T47D (cell line): ENCODE measurements at regions not wholly inside any gene's neighbourhood (a gene's known extent, or its start where the extent isn't known, plus 50 kb on each side); places are given as distances from the start of the nearest gene placed in this dataset.

Experiments
- DNase-seq, 2 experiments: peaks; one replicate each; pipeline versions ENCODE4 v3.0.0 to v3.0.0-alpha.2; 2011 to 2012; ENCODE audit warnings: low read depth in 1 of 2, low spot score in 1 of 2
- JUND ChIP-seq: IDR thresholded peaks from 2 replicates; pipeline ENCODE4 v1.6.1; 2012; ENCODE audit warnings: low read depth
- in situ Hi-C: cut with HindIII; loops from 2 replicates; pipeline ENCODE4 v1.10.0; 2016; ENCODE audit warnings: low sequenced_read_pairs, low pct_unique_long_range_greater_than_20kb

DNA sequence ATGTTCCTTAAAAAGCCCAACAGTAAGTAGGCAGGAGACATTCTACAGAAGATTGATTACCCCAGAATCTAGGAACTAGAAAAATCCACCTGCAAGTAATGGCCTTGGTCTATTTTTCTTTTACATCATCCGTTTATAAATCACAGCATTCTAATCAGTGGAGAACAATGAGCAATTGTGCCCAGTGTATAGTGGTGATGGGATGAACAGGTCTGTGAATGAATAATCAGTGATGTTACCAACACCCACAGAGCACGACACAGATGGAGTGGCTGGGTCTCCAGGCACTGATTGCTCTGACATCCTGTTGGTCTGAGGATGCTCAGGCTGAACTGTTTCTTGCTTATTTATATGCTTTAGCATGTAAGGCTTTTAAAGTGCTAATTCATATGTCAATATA is 1251.2 kb upstream of the CDH8 start:
- no peak for TF ChIP-seq JUND
- no peak for DNase-seq
- in situ Hi-C loops: no loop called here

DNA sequence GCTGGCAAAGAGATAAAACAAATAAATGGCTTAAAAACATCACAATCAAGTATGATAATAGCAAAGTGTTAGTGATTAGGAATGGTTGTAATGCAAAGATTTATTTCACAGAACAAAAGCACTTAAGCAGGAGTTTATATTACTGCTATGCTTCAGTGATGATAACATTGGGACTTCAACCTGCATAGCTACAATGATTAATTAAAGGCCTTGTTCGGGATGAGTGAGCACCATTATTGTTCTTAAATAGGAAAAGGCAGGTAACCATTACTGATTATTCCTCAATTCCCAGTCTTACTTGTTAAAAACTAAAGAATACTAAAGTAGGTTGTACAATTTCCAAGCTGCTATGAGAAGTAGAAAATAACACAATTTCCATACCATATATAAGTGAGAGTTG is 1247.5 kb upstream of the CDH8 start:
- in situ Hi-C loops: no loop called here
- TF ChIP-seq JUND: no peak
- DNase-seq: no peak

DNA sequence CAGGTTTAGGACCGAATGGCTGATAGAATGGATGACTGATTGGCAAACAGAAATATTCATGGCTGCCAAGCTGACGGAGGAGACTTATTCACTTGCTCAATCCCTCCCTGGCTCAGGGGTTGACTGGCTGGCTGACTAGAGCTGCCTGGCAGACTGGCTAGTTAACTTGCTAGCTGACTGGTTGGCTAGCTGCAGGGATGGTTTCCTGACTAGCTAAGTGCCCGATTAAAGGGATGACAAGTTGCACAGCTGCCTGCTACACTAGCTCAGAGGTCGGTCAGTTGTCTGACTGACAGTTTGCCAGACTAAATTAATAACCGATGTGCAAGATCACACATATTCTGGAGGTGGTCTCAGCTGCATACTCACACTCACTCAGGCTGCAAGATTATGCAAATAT is 1208.4 kb upstream of the CDH8 start:
- TF ChIP-seq JUND: no peak
- in situ Hi-C loops: no loop called here
- no peak for DNase-seq

DNA sequence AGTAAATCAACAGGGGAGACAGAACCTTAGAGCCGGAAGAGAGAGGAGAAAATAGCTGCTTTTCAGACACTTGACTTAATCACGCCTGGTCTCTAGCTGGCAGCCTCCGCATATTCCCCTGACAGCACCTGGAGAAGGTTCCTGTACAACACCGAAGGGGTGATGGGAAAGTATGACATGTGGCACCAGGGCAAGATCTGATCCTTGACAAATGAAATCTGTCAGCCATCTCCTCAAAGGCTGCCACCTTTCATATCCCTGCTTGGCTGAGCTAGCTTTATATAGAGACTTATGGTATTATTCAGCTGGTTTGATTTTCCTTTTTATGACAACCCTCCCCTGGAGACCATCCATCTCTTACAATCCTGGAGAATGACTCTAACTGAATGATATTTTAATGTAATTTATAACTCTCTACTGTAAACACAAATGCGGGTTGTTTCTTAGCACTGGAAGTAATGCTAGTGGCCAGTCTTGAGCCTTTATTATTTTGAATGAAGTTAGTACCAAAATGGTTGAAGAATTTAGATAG is 1205.3 kb upstream of the CDH8 start:
- no peak for TF ChIP-seq JUND
- in situ Hi-C loops: no loop called here
- no peak for DNase-seq

DNA sequence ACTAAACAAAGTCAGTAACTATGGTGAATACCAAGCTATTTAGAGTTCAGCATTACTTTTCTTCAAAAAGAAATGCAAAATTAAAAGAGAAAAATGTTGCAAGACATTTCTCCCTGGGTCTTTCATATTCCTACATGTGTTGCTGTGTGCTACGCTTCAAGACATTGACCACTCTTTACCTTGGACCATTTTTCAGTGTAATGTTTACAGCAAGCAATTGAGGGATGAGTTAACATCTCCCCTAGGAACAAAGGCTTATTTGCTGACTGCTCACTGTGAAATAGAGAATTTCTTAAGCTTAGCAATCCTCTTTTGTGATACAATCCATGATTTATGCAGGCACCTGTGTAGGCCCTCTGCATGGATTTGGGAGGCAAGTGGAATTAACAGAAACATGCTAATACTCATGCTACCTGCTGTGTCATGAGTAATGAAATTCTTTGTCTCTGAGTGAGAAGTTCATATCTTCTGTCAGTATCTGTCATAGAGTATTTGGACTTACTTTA is 1202.9 kb upstream of the CDH8 start:
- DNase-seq: no peak
- TF ChIP-seq JUND: no peak
- in situ Hi-C loops: no loop called here

DNA sequence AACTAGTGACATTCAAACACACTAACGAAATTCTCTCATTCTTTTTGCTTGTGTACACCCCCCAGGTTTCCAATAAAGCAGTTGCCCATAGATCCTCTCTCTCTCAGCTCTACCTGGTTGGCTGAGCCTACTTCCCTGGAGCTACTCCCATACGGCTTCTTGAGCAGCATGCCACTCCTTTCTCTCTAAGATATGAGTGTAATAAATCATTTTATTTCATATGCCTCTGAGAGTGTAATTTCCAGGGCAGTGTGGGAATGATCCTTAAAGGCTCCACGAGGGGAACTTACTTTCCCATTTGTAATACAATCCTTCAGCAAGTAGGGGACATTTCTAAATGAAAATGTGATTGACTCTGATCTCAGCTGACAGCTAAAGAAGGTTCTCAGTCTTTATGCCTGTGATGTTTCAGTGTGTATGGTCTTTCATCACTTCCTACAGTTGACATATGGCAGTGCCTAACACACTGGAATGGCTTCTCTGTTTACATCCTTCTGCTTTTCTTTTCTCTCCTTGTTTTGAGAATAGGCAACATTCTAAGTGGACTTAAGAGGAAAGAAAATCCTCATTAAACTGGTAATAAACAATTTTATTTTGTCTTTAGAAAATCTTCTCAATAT is 1194.3 kb upstream of the CDH8 start:
- no peak for DNase-seq
- in situ Hi-C loops: no loop called here

DNA sequence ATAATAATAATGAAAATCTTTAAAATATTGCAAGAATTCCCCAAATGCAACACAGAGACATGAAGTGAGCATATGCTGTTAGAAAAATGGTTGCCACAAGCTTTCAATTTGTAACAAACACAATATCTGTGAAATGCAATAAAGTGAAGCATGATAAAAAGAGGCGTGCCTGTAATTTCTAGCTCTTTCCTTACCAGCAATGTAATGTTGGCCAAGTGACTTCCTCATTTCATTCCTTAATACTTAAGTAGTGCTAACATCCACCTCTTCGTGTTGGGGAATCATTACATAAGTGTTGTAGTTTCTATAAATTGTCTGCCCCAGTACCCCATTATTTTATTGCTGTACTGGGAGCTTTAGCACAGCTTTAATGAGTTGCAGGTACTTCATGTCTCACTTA is 1192.0 kb upstream of the CDH8 start:
- no peak for TF ChIP-seq JUND
- DNase-seq: no peak
- in situ Hi-C loops: no loop called here

More for the DNA sequence above, 1194.3 kb upstream of the CDH8 start:
- TF ChIP-seq JUND: no peak

DNA sequence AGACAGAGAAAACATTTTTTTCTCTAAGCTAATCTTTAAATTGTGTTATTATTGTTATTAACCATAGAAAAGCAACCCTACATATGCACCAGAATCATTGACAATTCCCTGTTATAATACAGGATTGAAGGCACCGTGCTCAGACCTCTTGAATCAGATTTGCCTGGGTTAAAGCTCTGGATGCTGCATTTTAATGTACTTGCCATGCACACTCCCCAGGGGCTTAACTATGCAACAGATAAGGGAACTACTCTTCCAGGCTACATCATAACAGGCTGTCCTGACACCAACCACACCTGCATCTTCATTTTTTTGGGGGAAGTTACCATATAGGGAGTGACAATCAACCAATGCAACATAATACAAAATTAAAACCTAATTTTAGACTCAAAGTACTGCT is 1187.6 kb upstream of the CDH8 start:
- no peak for DNase-seq
- TF ChIP-seq JUND: no peak
- in situ Hi-C loops: no loop called here

DNA sequence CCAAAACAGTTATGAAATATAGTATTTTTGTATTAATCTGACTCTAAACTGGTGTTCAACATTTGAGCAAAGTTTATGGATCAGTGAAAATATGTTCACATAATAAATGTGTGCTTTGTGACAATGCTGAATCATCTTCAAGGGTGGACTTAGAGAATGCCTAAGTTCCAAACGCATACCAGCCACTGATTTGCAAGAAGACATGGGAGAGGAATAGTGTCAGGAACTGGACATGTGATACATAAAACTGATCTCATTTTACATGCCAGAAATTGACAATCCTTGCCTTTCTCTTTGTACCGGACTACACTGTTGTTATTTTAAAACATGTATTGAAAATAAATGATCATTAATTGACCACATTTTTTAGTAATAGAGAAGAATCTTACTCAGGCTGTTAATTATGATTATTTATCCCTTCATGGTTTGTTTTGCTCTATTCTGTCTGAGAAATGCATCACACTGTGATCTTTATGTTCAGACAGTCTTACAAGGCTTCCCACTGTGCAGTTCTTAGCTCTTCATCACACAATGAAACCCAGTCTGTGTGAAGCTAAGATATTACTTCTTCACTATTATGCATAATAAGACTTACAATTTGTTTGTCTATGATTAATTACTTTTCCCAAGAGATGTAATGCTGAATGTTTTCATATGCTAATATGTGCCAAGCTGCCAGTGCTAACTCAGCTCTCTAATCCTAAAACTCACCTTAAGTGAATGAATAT is 1180.6 kb upstream of the CDH8 start:
- TF ChIP-seq JUND: no peak
- in situ Hi-C loops: no loop called here
- DNase-seq: no peak

DNA sequence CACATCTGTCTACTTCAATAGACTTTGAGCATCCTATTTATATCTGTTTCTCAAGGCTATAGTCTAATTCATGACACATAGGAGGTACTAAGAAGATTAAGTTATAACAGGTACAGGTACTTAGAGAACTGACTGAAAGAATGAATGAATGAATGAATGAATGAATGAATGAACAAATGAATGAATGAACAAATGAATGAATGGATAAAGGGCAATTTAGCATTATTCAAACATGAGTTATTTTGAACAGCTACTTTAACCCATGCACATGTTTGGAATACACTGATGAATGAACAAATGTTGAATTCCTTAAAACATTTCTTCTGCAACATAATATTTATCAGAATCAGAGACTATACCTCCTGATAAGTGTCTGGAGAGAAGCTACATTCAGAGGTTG is 1165.6 kb upstream of the CDH8 start:
- no peak for DNase-seq
- in situ Hi-C loops: no loop called here
- no peak for TF ChIP-seq JUND

DNA sequence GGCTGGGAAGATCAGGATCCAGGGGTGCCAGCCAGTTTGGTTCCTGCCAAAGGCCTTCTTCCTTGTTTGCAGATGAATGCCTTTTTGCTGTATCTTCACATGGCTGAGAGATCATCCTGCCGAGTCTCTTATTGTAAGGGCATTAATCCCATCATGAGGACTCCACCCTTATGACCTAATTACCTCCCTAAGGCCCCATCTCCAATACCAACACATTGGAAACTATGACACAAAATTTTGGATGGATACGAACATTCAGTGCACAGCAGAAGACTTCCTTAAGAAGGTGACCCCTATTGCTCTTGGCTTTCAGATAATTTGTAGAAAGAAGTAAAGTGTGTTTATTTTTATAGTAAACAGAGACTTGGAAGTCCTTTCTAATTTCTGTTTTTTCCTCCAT is 1164.7 kb upstream of the CDH8 start:
- in situ Hi-C loops: no loop called here
- DNase-seq: no peak

DNA sequence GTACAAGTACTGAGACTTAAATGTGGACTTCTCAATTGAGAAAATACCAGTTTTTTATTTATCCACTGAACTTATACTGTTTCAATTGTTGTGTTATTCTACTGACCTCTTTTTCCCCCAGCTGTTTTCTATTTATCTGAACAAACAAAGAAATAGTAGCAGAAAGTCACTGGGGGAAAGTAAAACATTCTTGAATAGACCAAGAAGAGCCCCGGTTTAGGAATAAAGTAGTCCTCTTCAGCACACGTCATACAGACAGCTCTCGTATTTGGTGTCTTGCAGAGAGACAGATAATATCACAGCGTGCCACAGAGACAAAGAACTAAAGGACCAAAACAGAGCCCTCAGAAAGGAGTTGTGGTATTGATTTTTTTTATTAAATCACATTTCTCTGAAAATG is 1159.1 kb upstream of the CDH8 start:
- no peak for DNase-seq
- in situ Hi-C loops: no loop called here
- no peak for TF ChIP-seq JUND

More for the DNA sequence above, 1164.7 kb upstream of the CDH8 start:
- no peak for TF ChIP-seq JUND

DNA sequence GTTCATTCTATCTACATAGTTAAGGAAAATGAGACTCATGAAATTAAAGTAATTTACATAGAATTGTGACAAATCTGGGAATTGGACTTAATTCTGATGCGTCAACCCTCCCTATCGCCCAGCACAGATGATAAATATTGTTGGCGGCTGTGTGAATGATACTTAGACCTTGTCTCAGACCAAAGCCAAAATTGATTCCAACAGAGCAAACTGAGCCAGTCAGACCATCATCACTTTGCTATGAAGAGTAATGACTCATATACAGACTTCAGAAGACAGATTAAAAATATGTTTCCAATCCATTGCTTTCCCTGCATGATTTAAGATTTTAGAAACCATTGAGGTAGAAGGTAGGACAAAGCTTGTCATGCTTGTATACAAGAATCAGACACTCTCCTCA is 1156.7 kb upstream of the CDH8 start:
- no peak for DNase-seq
- no peak for TF ChIP-seq JUND
- in situ Hi-C loops: no loop called here
